Right renal pelvis (tissue), 4 donors: ENCODE measurements at regions not wholly inside any gene's neighbourhood (a gene's known extent, or its start where the extent isn't known, plus 50 kb on each side); places are given as distances from the start of the nearest gene placed in this dataset.
A peak's percentile ranks its signal among the peaks of the same experiment; 100 is the strongest.
"Not testable (repeated sequence)": the region's sequence is repeated elsewhere in the genome, so short reads cannot be mapped to it uniquely, and the experiment has no call there.

ENCODE experiments used
- DNase-seq, 4 donors: peaks; one replicate each; pipeline ENCODE4 v3.0.0-alpha.2; 2013; ENCODE audit warnings: low read depth in 4 of 4, low spot score in 3 of 4, missing footprints in 1 of 4

DNA sequence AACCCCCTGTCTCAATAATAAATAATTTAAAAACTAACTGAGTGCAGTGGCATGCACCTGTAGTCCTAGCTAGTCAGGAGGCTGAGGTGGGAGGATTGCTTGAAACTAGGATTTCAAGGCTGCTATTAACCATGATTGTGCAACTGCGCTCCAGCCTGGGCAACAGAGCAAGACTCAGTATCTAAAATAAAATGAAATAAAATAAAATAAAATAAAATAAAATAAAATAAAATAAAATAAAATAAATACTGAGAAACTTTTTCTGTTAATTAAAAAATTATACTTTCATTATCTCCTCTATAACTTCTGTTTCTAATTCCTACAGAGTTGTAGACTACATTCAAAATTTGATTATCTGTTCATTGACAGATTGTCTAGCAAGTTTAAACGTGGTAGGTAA, 999.4 kb downstream of the ANKRD7 start:
- DNase-seq, result no peak

- DNase-seq, result no peak
These were observed 1004.0 kb downstream of the ANKRD7 start for GRCh38 chr7:119228482-119228881.

DNA sequence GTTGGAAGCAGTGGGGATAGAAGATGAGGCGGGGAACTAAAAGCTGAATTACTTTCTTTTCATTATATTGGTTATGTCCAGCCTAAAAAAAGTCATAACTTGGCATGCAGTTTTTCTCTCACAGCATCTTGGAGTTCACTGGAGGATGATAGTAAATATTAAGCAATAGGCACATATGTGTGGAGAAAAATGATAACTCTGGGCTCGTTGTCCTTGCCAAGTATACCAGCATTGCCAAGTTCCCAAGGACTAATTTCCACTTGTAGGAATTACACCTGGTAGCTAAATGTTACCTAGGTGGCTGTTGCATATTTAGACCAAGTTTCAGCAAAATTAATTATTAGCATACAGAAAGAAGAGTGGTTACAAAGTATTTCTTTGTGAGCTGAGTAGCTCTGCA, 1007.6 kb downstream of the ANKRD7 start:
- no peak for DNase-seq

GRCh38 chr7:119233015-119233414, 1008.5 kb downstream of the ANKRD7 start:
- no peak for DNase-seq

DNA sequence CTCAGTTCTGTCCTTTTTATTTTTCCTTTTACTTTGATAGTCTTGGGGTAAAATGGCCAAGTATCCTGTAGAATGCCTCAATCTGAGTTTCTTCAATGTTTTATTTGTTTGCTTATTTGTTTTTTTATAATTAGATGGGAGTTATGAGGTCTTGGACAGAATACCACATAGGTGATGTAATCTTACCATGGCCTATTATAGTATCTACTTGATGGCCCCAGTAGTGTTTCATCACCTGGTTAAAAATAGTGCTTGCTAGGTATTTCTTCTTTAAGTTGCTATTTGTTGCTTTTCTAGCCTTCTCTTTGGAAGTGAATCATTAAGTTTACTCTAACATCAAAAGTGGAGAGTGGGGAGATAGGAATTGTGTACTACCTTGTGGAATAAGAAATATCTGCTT, 1020.0 kb upstream of the KCND2 start:
- DNase-seq, result no peak

GRCh38 chr7:119254742-119255141, 1018.2 kb upstream of the KCND2 start:
- DNase-seq, result no peak

- DNase-seq, result no peak
These were observed 1017.0 kb upstream of the KCND2 start for GRCh38 chr7:119256001-119256400.

DNA sequence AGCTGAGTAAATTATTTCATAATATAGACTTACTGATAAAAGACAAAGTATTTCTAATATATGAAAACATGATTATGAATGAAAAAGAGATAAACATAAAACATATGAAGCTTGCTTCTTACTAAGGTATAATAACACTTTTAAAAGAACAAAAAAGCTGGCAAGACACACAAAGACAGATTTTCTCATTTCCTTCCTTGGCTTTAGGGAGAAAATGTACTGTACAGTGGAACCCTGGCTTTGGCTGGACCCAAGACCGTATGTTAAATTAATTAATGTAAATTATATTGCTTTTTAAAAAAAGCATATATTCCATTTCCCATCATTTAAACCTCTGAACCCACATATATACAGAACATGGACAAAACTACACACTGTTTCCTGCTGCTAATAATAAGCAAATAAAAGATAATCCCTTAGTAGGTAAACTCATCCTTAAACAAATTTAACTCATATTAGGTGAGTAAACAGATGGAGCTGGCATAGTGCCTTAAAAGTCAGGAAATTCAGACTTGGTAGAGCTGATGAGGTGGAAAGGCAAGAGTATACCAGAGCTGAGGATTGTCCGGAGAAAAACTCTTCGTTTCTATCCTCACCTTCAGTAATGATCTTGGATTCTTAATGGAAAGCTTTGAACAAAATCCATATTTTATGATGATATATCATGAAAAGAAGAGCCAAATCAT, 1016.4 kb upstream of the KCND2 start:
- DNase-seq, result no peak

DNA sequence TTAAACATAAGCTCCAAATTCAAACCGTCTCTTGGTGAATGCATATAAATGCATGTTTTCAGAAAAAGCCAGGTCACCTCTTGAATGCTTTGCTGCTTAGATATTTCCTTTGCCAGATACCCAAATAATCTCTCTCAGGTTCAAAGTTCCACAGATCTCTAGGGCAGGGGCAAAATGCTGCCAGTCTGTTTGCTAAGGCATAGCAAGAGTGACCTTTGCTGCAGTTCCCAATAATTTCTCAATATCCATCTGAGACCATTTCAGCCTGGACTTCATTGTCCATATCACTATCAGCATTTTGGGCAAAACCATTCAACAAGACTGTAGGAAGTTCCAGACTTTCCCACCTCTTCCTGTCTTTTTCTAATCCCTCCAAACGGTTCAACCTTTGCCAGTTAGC, 1006.2 kb upstream of the KCND2 start:
- not testable (repeated sequence) for DNase-seq

GRCh38 chr7:119270045-119270464, 1002.9 kb upstream of the KCND2 start:
- peak; percentile 19 to 33 (median 28) for DNase-seq

DNA sequence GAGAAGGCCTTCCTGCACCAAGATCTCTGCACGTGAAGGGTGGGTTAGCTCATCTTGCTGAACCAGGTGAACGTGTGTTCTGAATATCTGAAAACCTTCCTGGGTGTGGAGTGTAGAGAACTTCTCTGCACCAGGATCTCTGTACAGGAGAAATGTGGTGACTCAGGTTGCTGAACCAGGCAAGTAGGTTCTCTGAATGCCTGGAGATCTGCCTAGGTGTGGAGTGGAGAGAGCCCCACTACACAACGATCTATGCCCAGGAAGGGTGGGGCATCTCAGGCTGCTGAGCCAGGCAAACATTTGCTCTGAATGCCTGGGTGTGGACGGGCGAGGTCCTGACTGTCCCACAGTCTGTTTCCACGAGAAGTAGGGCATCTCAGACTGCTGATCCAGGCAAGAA, 1002.3 kb upstream of the KCND2 start:
- DNase-seq, result no peak

DNA sequence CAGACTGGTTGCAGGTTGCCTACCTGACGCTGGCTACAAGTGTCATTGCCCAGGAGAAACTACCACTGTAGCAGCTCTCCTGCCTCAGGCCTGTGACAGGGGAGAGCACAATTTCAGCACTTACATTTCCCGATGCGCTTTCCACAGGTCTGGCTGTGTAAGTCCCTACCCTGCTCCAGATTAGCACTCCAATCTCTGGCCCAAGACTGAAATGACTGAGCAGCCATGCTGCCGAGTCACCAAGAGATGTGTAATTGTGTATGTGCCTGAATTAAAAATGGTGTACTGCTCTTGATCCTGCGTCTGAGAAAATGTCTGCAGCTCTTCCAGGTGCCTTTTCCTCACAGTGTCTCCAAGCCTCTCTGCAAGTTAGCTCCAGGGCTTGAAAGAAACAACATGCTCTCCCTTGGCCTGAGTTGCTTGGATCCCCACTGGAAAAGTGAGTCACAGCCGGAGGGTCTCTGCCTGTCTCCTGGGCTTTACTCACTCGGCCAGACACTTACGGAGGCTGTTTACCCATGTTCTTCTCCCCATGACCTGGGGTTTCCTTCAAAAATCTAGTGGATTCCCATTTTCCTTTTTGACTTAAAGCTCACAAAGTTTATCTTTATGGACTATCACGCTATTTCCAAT, 1001.7 kb upstream of the KCND2 start:
- DNase-seq, result no peak

GRCh38 chr7:119281181-119281846, 991.7 kb upstream of the KCND2 start:
- DNase-seq, result no peak

DNA sequence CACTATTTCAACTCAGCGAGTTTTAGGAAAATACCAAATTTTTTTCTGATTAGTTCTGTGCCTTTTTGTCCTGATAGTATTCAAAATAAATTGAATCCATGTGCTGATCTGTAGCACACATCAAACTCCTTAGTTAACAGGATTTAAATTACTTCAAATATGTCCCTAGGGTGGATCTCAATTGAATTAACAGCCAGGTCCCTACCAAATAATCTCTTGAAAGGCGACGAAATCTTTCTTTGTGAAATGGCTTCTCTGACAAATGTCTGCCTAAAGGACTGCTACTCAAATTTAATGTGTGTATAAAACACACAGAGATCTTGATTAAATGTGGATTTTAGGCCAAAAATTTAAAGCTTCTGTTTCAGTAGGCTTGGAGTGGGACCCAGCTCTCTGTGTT, 989.6 kb upstream of the KCND2 start:
- DNase-seq, result no peak

DNA sequence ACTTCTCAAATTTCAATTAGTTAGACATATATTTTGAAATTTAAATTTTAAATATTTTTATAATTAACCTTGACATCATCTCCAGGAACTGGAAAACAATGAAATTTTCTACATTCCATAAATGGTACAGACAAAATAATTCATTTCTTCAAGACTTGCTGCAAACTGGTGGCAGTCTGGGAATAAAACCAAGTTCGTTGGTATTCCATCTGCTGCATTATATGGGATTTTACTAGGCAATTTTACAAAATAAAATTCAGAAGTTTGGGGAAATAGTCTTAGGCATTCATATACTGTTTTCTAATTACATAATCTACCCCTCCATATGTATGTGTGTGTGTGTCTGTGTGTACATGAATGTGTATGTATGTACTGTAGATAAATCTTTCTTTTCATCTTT, 984.6 kb upstream of the KCND2 start:
- no peak for DNase-seq

GRCh38 chr7:119300341-119300740, 972.6 kb upstream of the KCND2 start:
- DNase-seq, result not testable (repeated sequence)

DNA sequence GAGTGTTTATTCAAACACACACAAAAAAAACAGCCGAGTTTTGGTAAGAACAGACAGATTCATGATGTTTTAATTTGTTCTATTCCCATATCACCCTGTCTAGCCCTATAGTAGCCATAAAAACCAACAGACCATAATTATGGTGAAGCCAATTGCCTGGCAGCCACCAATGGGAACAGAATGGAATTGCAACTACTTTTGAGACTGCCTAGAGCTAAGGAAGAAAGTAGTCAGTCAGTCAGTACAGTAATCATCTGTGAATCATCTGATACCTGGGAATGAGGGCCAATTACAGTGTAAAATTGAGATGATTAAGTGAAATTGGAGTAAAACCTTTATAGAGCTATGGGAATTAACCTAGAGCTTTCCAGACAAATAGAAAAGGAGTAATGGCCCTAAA, 952.7 kb upstream of the KCND2 start:
- no peak for DNase-seq

DNA sequence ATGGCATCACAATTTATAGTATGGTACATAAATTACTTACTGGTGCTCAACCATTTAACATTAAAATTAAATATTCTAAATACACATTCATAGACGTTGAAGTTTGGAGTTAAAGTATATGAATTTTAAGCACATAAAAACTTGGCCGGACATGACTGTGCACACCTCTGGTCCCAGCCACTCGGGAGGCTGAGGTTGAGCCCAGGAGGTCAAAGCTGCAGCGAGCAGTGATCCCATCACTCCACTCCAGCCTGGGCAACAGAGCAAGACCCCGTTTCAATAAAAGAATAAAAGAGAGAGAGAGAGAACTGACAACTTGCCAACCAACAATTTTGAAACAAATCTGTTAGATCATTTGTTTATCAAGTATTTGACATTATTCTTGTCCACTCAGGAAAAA, 943.3 kb upstream of the KCND2 start:
- no peak for DNase-seq

- no peak for DNase-seq
These were observed 937.6 kb upstream of the KCND2 start for GRCh38 chr7:119335405-119335804.

GRCh38 chr7:119341822-119342221, 931.2 kb upstream of the KCND2 start:
- no peak for DNase-seq

DNA sequence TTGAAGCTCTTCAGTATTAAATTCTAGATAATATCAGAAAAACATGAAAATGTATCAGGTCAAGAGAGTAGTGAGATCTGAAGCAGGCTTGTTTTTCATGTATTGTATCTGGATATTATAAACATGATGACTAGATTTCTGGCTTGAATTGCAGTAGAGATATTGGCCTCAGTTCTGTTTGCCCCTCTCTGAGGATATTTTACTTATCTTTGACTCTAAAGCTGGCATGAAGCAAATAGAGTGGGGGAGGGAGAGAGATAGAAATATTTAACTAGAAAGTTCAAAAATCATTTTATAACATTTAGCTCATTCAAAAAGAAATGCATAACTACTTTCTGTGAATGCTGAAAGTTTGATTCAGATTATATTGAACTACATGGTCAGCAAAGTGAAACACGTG, 929.7 kb upstream of the KCND2 start:
- no peak for DNase-seq

GRCh38 chr7:119344466-119344865, 928.5 kb upstream of the KCND2 start:
- DNase-seq, result no peak
